SKM-1 (cell line): ENCODE measurements at regions not wholly inside any gene's neighbourhood (a gene's known extent, or its start where the extent isn't known, plus 50 kb on each side); places are given as distances from the start of the nearest gene placed in this dataset.

Experiments used
- DNase-seq: peaks from one replicate; lab custom pipeline; 2025; ENCODE audit not compliant: unreplicated experiment; lab: John Stamatoyannopoulos, UW

- DNase-seq, result no peak
Measured at GRCh38 chr11:38307455-38307854, 1709.4 kb upstream of the RAG2 start.

GRCh38 chr11:38305682-38306081 lies 1707.6 kb upstream of the RAG2 start:
- DNase-seq, result no peak

- no peak for DNase-seq
Measured at GRCh38 chr11:38304926-38305325, 1706.9 kb upstream of the RAG2 start.

GRCh38 chr11:38302564-38302963 lies 1704.5 kb upstream of the RAG2 start:
- DNase-seq, result no peak

GRCh38 chr11:38300570-38300969 lies 1702.5 kb upstream of the RAG2 start:
- DNase-seq, result no peak

- DNase-seq, result no peak
Measured at GRCh38 chr11:38296211-38296776, 1698.3 kb upstream of the RAG2 start.

- no peak for DNase-seq
Measured at GRCh38 chr11:38282718-38283117, 1684.7 kb upstream of the RAG2 start.

- no peak for DNase-seq
Measured at GRCh38 chr11:38278457-38279141, 1680.6 kb upstream of the RAG2 start.

GRCh38 chr11:38274031-38274430 lies 1676.0 kb upstream of the RAG2 start:
- DNase-seq, result no peak

- no peak for DNase-seq
Measured at GRCh38 chr11:38272376-38272775, 1674.3 kb upstream of the RAG2 start.

- no peak for DNase-seq
Measured at GRCh38 chr11:38266691-38267090, 1668.7 kb upstream of the RAG2 start.

GRCh38 chr11:38256436-38256835 lies 1658.4 kb upstream of the RAG2 start:
- DNase-seq, result no peak

GRCh38 chr11:38254913-38255312 lies 1656.9 kb upstream of the RAG2 start:
- no peak for DNase-seq

GRCh38 chr11:38252620-38253019 lies 1654.6 kb upstream of the RAG2 start:
- no peak for DNase-seq

- DNase-seq, result no peak
Measured at GRCh38 chr11:38246451-38246850, 1648.4 kb upstream of the RAG2 start.

- no peak for DNase-seq
Measured at GRCh38 chr11:38226684-38227083, 1628.6 kb upstream of the RAG2 start.

GRCh38 chr11:38221295-38221694 lies 1623.3 kb upstream of the RAG2 start:
- no peak for DNase-seq

- no peak for DNase-seq
Measured at GRCh38 chr11:38219636-38220035, 1621.6 kb upstream of the RAG2 start.

GRCh38 chr11:38208951-38209350 lies 1610.9 kb upstream of the RAG2 start:
- no peak for DNase-seq

- DNase-seq, result no peak
Measured at GRCh38 chr11:38206663-38207062, 1608.6 kb upstream of the RAG2 start.

GRCh38 chr11:38191101-38191500 lies 1593.1 kb upstream of the RAG2 start:
- no peak for DNase-seq

GRCh38 chr11:38182126-38182866 lies 1584.3 kb upstream of the RAG2 start:
- DNase-seq, result no peak
